ENCODE measurements at regions not wholly inside any gene's neighbourhood (a gene's known extent, or its start where the extent isn't known, plus 50 kb on each side); places are given as distances from the start of the nearest gene placed in this dataset.

DNA sequence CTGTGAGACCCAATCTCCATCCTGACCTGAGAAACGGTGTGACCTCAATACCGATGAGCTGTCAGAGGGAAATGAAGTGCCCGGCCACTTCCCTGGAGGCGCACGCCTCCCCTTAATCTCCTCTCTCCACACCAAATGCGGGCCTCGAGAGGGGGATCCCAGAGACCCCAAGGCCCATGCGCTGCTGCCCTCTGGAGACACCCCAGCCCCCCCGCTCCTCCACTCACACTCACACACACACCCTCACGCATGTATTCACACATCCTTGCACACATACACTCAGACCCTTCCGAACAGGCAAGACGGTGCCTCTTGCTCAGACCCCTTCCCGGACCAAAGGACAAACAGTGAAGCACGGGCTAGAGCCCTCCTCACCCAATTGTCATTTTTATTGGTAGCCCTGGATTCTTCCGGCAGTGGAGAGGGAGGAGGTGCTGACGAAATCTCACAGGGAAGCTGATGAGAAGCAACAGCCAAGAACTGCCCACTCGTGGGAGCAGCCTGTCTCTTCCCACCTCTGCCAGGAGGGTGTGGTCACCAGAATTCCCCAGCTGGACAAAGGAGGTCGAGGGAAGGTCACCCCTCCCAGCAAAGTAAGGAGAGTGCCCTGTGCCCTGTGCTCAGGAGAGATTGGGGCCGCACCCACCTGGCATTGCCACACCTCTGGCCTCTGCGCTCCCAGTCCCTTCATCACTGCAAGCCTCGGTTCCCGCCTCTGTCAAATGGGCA is 136.0 kb upstream of the TNRC6C start (continued):
- TF ChIP-seq ZBTB40 (IDR thresholded peaks at IDR 0.05) (no peak), ZBTB40 (CRISPR knock-in tag; IDR thresholded peaks at IDR 0.05) (no peak), ELF4 (CRISPR knock-in tag; IDR thresholded peaks at IDR 0.05; ENCODE audit: borderline replicate concordance) (no peak), ZNF766 (CRISPR knock-in tag; IDR thresholded peaks at IDR 0.05; ENCODE audit: borderline replicate concordance) (no peak), TARDBP (CRISPR knock-in tag; IDR thresholded peaks at IDR 0.05) (no peak), ZSCAN29 (CRISPR knock-in tag; conservative IDR thresholded peaks at IDR 0.05) (no peak), TFAP4 (IDR thresholded peaks at IDR 0.05; ENCODE audit: borderline replicate concordance, low read depth) (no peak), STAG1 (CRISPR knock-in tag; IDR thresholded peaks at IDR 0.05) (no peak), ZBTB37 (CRISPR knock-in tag; IDR thresholded peaks at IDR 0.05) (no peak), ARHGAP35 (CRISPR knock-in tag; IDR thresholded peaks at IDR 0.05; ENCODE audit: borderline replicate concordance) (no peak)

Measured in HepG2 (cell line).